ENCODE measurements at regions not wholly inside any gene's neighbourhood (a gene's known extent, or its start where the extent isn't known, plus 50 kb on each side); places are given as distances from the start of the nearest gene placed in this dataset.
A peak's percentile ranks its signal among the peaks of the same experiment; 100 is the strongest.

DNA sequence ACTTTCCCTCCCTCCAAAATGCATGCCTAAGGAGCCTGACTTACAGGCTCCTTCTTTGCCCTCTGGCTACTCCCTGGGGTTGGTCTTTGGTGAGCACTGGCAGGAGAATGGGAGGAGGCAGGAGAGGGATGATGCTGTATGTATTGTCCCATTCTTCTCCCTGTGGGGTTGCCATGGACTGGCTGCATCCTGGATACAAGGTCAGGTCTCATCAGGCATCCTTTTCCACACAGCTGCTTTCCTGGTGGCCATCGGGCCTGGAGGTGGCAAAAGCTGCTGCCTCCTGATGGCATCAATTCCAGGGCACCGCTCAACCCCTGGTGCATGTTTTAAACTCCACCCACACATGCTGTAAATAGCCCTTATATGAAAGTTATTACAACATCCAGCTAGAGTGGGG is 257.2 kb downstream of the ETS1 start:
- WGBS, result 95% methylated on average over 2 of the region's 2 CpGs
- H3K9ac ChIP-seq (ENCODE audit: low read length), result no peak overlapping the region
- no peaks in the 10 kb centered on the region for H3K9me3 ChIP-seq (ENCODE audit: control insufficient read depth, low read length)
- no peak overlapping the region for H3K4me3 ChIP-seq (ENCODE audit: insufficient read depth in 1 of 2, low read depth in 1 of 2, low read length in 2 of 2)
- no peak overlapping the region for H3K4me2 ChIP-seq (ENCODE audit: low read length, poor library complexity, severe bottlenecking)
- no peaks in the 10 kb centered on the region for H3K79me1 ChIP-seq (replicated peaks; ENCODE audit: low read length, poor library complexity, severe bottlenecking)
- H2BK5ac ChIP-seq (ENCODE audit: low read depth, low read length, poor library complexity, severe bottlenecking), result no peak overlapping the region
- no peaks in the 10 kb centered on the region for H3K27me3 ChIP-seq (ENCODE audit: control insufficient read depth in 1 of 2, insufficient read depth in 1 of 2, low read length in 2 of 2)
- H3K23ac ChIP-seq (ENCODE audit: low read length in 2 of 2), result no peak overlapping the region
- no peak overlapping the region for H4K91ac ChIP-seq (ENCODE audit: low read length)
- H2AFZ ChIP-seq (ENCODE audit: low read depth, low read length), result no peak overlapping the region
- H3K4ac ChIP-seq (ENCODE audit: low read depth in 1 of 2, low read length in 2 of 2), result no peak overlapping the region
- no peak overlapping the region for H3K18ac ChIP-seq (ENCODE audit: low read depth in 1 of 2, low read length in 2 of 2)
- no peak overlapping the region for H2BK15ac ChIP-seq (ENCODE audit: low read depth, poor library complexity, severe bottlenecking)
- H2AK5ac ChIP-seq (ENCODE audit: low read length, severe bottlenecking), result no peak overlapping the region
- no peaks in the 10 kb centered on the region for H3K36me3 ChIP-seq (ENCODE audit: control insufficient read depth in 1 of 2, insufficient read depth in 2 of 2, low read depth in 1 of 2, low read length in 2 of 2)
- no peak overlapping the region for H4K8ac ChIP-seq (ENCODE audit: low read length)
- H2BK12ac ChIP-seq (ENCODE audit: low read length in 2 of 2), result no peak overlapping the region
- H2BK120ac ChIP-seq (ENCODE audit: low read depth, low read length), result no peak overlapping the region
- DNase-seq, result no peak
- H3K27ac ChIP-seq (ENCODE audit: low read length, poor library complexity, severe bottlenecking), result no peak overlapping the region
- H3K14ac ChIP-seq (ENCODE audit: low read length in 2 of 2), result no peak overlapping the region
- H3K4me1 ChIP-seq (ENCODE audit: control insufficient read depth, insufficient read depth, low read depth, low read length), result peaks cover 4% of the 10 kb centered on the region

DNA sequence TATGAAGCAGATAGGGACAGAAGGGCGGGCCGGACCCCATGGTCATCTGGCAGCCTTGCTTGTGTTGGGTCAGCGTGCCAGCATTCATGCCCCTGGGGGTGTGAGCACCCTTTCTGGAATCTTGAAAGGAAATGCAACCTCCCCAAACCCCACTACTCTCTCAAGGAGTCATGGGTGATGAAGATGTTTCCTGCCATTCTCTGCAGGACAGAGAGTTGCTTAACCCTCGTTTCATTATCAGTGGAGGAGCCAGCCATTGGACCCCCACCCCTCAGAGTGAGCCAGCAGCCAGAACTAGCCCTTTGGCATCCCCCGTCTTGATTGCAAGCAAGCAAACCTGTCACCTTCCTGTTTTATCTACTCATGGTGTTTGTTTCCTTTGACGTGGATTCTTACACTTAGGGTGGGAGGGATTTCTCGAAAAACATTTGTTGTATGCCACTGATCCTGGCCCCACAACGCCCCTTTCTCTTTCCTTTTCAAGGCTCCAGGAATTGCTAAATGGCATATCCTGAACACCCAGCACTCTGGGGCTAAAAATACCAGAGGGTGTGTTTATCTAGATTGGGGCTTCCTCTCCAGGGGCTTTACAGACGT is 258.3 kb downstream of the ETS1 start:
- WGBS, result 64% methylated on average over 7 of the region's 9 CpGs
- Histone ChIP-seq H3K9me3 (ENCODE audit: control insufficient read depth, low read length) (no peaks in the 10 kb centered on the region), H2BK5ac (ENCODE audit: low read depth, low read length, poor library complexity, severe bottlenecking) (no peak overlapping the region)

DNA sequence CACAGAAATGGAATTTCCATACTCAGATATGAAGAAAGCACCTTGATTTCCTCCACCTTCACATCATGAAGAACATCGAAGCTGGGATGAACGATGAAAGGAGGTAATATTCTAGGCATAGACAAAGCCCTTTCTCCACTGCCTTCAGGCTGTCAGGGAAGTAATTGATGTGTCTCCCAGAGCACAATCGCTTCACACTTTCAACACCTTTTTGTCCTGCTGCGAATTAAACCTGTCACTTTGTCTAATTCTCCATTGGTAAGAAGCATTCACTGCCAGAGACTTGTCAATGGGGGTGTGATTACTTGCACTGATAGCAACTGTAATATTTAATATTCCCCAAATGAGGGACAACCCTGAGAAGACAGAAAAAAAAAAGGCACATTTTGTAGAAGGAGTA is 260.1 kb downstream of the ETS1 start:
- no peak overlapping the region for H3K23ac ChIP-seq (ENCODE audit: low read length in 2 of 2)
- H2BK5ac ChIP-seq (ENCODE audit: low read depth, low read length, poor library complexity, severe bottlenecking), result no peak overlapping the region
- no peak overlapping the region for H4K8ac ChIP-seq (ENCODE audit: low read length)
- no peak overlapping the region for H3K18ac ChIP-seq (ENCODE audit: low read depth in 1 of 2, low read length in 2 of 2)
- H3K4ac ChIP-seq (ENCODE audit: low read depth in 1 of 2, low read length in 2 of 2), result no peak overlapping the region
- no peaks in the 10 kb centered on the region for H3K79me1 ChIP-seq (replicated peaks; ENCODE audit: low read length, poor library complexity, severe bottlenecking)
- no peak overlapping the region for H2BK15ac ChIP-seq (ENCODE audit: low read depth, poor library complexity, severe bottlenecking)
- no peaks in the 10 kb centered on the region for H3K36me3 ChIP-seq (ENCODE audit: control insufficient read depth in 1 of 2, insufficient read depth in 2 of 2, low read depth in 1 of 2, low read length in 2 of 2)
- H2BK12ac ChIP-seq (ENCODE audit: low read length in 2 of 2), result no peak overlapping the region
- H2AK5ac ChIP-seq (ENCODE audit: low read length, severe bottlenecking), result no peak overlapping the region
- 93% methylated on average over 4 of the region's 4 CpGs for WGBS
- no peak overlapping the region for H3K9ac ChIP-seq (ENCODE audit: low read length)
- H2AFZ ChIP-seq (ENCODE audit: low read depth, low read length), result no peak overlapping the region
- no peaks in the 10 kb centered on the region for H3K4me1 ChIP-seq (ENCODE audit: control insufficient read depth, insufficient read depth, low read depth, low read length)
- DNase-seq, result no peak
- H3K4me3 ChIP-seq (ENCODE audit: insufficient read depth in 1 of 2, low read depth in 1 of 2, low read length in 2 of 2), result no peak overlapping the region
- no peak overlapping the region for H2BK120ac ChIP-seq (ENCODE audit: low read depth, low read length)
- H3K4me2 ChIP-seq (ENCODE audit: low read length, poor library complexity, severe bottlenecking), result no peak overlapping the region
- no peak overlapping the region for H3K14ac ChIP-seq (ENCODE audit: low read length in 2 of 2)
- no peak overlapping the region for H4K91ac ChIP-seq (ENCODE audit: low read length)
- H3K27ac ChIP-seq (ENCODE audit: low read length, poor library complexity, severe bottlenecking), result no peak overlapping the region
- no peaks in the 10 kb centered on the region for H3K27me3 ChIP-seq (ENCODE audit: control insufficient read depth in 1 of 2, insufficient read depth in 1 of 2, low read length in 2 of 2)
- H3K9me3 ChIP-seq (ENCODE audit: control insufficient read depth, low read length), result no peaks in the 10 kb centered on the region

More for the DNA sequence above, 258.3 kb downstream of the ETS1 start:
- H3K27ac ChIP-seq (ENCODE audit: low read length, poor library complexity, severe bottlenecking), result no peak overlapping the region
- H3K4me1 ChIP-seq (ENCODE audit: control insufficient read depth, insufficient read depth, low read depth, low read length), result no peaks in the 10 kb centered on the region
- no peak overlapping the region for H3K23ac ChIP-seq (ENCODE audit: low read length in 2 of 2)
- no peaks in the 10 kb centered on the region for H3K27me3 ChIP-seq (ENCODE audit: control insufficient read depth in 1 of 2, insufficient read depth in 1 of 2, low read length in 2 of 2)
- H2BK120ac ChIP-seq (ENCODE audit: low read depth, low read length), result no peak overlapping the region
- H4K91ac ChIP-seq (ENCODE audit: low read length), result no peak overlapping the region
- peak overlapping the region in 1 of 2 experiments; percentile 12 for H3K18ac ChIP-seq (ENCODE audit: low read depth in 1 of 2, low read length in 2 of 2)
- no peak overlapping the region for H3K4ac ChIP-seq (ENCODE audit: low read depth in 1 of 2, low read length in 2 of 2)
- H3K79me1 ChIP-seq (replicated peaks; ENCODE audit: low read length, poor library complexity, severe bottlenecking), result no peaks in the 10 kb centered on the region
- H4K8ac ChIP-seq (ENCODE audit: low read length), result no peak overlapping the region
- no peak overlapping the region for H2AFZ ChIP-seq (ENCODE audit: low read depth, low read length)
- no peak overlapping the region for H3K4me3 ChIP-seq (ENCODE audit: insufficient read depth in 1 of 2, low read depth in 1 of 2, low read length in 2 of 2)
- DNase-seq, result no peak
- no peak overlapping the region for H2BK15ac ChIP-seq (ENCODE audit: low read depth, poor library complexity, severe bottlenecking)
- H3K9ac ChIP-seq (ENCODE audit: low read length), result no peak overlapping the region
- no peak overlapping the region for H3K14ac ChIP-seq (ENCODE audit: low read length in 2 of 2)
- H3K4me2 ChIP-seq (ENCODE audit: low read length, poor library complexity, severe bottlenecking), result no peak overlapping the region
- no peak overlapping the region for H2BK12ac ChIP-seq (ENCODE audit: low read length in 2 of 2)
- H2AK5ac ChIP-seq (ENCODE audit: low read length, severe bottlenecking), result no peak overlapping the region
- no peaks in the 10 kb centered on the region for H3K36me3 ChIP-seq (ENCODE audit: control insufficient read depth in 1 of 2, insufficient read depth in 2 of 2, low read depth in 1 of 2, low read length in 2 of 2)

DNA sequence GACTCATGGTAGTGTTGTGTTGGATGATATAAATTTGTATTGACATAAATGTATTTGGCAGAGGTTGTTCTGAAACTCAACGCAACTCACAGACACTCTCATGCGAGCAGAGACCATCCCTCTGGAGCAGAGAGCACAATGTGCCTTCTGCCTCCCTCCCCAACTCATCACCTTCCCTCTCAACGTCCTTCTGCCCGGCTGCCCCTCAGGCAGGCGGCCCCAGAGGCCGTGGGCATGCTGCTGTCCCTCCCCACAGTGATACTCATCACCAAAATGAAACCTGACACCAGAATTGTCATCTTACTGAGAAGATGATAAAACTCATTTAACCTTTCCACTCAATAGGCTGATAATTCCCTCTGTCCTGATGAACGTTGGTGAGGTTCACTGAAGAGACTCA is 260.6 kb downstream of the ETS1 start:
- H2AK5ac ChIP-seq (ENCODE audit: low read length, severe bottlenecking), result no peak overlapping the region
- H4K8ac ChIP-seq (ENCODE audit: low read length), result no peak overlapping the region
- H2BK12ac ChIP-seq (ENCODE audit: low read length in 2 of 2), result no peak overlapping the region
- H3K4me3 ChIP-seq (ENCODE audit: insufficient read depth in 1 of 2, low read depth in 1 of 2, low read length in 2 of 2), result no peak overlapping the region
- H3K4ac ChIP-seq (ENCODE audit: low read depth in 1 of 2, low read length in 2 of 2), result no peak overlapping the region
- H3K4me2 ChIP-seq (ENCODE audit: low read length, poor library complexity, severe bottlenecking), result no peak overlapping the region
- H4K91ac ChIP-seq (ENCODE audit: low read length), result no peak overlapping the region
- no peak overlapping the region for H2BK120ac ChIP-seq (ENCODE audit: low read depth, low read length)
- H3K9me3 ChIP-seq (ENCODE audit: control insufficient read depth, low read length), result no peaks in the 10 kb centered on the region
- H3K14ac ChIP-seq (ENCODE audit: low read length in 2 of 2), result no peak overlapping the region
- H2AFZ ChIP-seq (ENCODE audit: low read depth, low read length), result no peak overlapping the region
- no peaks in the 10 kb centered on the region for H3K79me1 ChIP-seq (replicated peaks; ENCODE audit: low read length, poor library complexity, severe bottlenecking)
- H3K18ac ChIP-seq (ENCODE audit: low read depth in 1 of 2, low read length in 2 of 2), result no peak overlapping the region
- no peaks in the 10 kb centered on the region for H3K36me3 ChIP-seq (ENCODE audit: control insufficient read depth in 1 of 2, insufficient read depth in 2 of 2, low read depth in 1 of 2, low read length in 2 of 2)
- no peaks in the 10 kb centered on the region for H3K4me1 ChIP-seq (ENCODE audit: control insufficient read depth, insufficient read depth, low read depth, low read length)
- H3K23ac ChIP-seq (ENCODE audit: low read length in 2 of 2), result no peak overlapping the region
- H2BK15ac ChIP-seq (ENCODE audit: low read depth, poor library complexity, severe bottlenecking), result no peak overlapping the region
- no peak overlapping the region for H3K27ac ChIP-seq (ENCODE audit: low read length, poor library complexity, severe bottlenecking)
- 80% methylated on average over 7 of the region's 7 CpGs for WGBS
- H3K9ac ChIP-seq (ENCODE audit: low read length), result no peak overlapping the region
- DNase-seq, result no peak
- no peaks in the 10 kb centered on the region for H3K27me3 ChIP-seq (ENCODE audit: control insufficient read depth in 1 of 2, insufficient read depth in 1 of 2, low read length in 2 of 2)
- no peak overlapping the region for H2BK5ac ChIP-seq (ENCODE audit: low read depth, low read length, poor library complexity, severe bottlenecking)

Measured in mesenchymal stem cell (in vitro differentiated cells and primary cell).